Fibroblast of skin of right biceps (primary cell): ENCODE measurements at regions not wholly inside any gene's neighbourhood (a gene's known extent, or its start where the extent isn't known, plus 50 kb on each side); places are given as distances from the start of the nearest gene placed in this dataset.
"Not testable (repeated sequence)": the region's sequence is repeated elsewhere in the genome, so short reads cannot be mapped to it uniquely, and the experiment has no call there.

ENCODE experiments used
- DNase-seq: peaks from one replicate; pipeline ENCODE4 v3.0.0-alpha.2; 2013

GRCh38 chr3:146382386-146382785, 87.0 kb downstream of the PLSCR2 start:
- peak; percentile 15 for DNase-seq

DNA sequence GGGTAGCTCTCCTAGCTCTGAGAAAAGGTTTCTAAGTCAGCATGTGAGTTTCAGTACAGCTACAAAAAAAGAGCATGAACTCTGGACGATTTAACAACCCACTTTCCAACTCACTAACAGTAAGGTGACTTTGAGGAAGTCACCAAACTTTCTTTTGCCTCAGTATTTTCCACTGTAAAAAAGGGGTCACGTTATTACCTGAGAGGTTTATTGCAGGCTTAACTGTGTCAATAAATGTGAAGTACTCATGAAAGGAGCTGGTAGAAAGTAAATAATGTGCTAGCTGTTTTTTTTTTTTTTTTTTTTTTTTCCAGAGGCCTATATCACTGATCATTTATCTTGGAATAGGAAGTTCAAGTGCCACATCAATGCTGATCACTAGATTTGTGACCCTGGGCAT, 89.3 kb downstream of the PLSCR2 start:
- no peak for DNase-seq

DNA sequence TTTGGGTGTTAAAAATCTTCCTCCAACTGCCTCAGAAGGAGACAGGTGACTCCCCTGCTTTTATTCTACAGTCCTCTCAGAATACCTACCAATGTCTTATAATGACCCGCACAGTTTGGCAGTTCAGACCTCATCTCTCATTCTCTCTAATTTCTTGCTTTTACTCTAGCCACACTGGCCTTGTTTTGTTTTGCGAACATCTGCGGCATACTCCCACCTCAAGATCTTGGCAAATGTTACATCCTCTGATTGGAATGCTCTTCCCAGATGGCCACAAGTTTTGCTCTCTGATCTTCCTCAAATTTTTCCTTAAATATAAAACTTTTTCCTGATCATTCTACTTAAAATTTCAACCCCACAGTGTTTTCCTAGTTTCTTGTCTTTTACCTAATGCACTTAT, 94.1 kb downstream of the PLSCR2 start:
- DNase-seq, result peak; percentile 3

- DNase-seq, result no peak
Measured at GRCh38 chr3:146374146-146374545, 95.2 kb downstream of the PLSCR2 start.

DNA sequence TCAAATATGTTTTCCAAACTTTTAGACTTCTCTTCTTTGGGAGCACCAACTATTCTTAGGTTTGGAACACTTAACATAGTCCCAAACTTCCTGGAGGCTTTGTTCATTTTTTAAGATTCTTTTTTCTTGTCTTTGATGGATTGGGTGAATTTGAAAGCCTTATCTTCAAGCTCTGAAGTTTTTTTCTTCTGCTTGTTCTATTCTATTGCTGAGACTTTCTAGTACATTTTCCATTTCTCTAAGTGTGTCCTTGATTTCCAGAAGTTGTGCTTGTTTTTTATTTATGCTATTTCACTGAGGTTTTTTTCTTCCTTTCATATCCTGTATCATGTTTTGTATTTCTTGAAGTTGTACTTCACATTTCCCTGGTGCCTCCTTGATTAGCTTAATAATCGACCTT, 97.5 kb downstream of the PLSCR2 start:
- DNase-seq, result no peak

DNA sequence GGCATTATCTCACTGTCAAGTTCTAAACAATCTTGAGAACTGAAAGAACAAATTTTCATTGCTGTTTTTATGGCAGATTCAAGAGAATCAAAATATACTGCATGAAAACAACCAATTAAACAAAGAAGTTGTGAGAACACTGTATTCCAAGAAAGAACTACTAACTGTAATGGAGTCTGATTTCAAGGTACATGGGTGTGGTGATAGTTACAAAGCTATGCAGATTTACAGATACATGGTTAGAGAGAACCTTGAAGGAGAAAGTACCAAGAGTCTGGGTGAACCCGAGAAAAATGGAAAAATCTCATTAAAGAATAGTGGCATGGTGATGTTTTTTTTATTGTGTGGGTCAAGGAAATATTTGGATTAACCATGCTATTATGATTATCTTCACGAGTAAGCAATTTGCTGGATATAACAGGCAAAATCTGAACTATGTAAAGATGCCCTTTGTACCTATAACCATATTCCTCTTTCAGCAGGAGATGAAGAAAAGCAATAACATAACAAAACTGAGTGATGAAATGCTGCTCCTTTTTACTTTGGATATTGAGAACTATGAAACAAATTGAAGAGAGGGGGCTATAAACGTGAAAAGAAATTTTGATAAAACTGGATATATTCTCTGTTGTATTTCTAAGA, 100.4 kb downstream of the PLSCR2 start:
- DNase-seq, result no peak

DNA sequence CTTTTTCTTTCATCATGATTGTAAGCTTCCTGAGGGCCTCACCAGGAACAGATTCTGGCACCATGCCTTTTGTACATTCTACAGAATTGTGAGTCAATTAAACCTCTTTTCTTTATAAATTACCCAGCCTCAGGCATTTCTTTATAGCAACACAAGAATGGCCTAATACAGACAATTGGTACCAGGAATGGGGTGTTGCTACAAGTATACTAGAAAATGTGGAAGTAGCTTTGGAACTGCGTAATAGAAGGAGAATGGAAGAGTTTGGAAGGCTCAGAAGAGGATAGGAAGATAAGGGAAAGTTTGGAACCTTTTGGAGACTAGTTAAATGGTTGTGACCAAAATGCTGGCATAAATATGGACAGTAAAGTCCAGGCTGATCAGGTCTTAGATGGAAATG, 108.9 kb upstream of the PLSCR4 start:
- DNase-seq, result no peak

DNA sequence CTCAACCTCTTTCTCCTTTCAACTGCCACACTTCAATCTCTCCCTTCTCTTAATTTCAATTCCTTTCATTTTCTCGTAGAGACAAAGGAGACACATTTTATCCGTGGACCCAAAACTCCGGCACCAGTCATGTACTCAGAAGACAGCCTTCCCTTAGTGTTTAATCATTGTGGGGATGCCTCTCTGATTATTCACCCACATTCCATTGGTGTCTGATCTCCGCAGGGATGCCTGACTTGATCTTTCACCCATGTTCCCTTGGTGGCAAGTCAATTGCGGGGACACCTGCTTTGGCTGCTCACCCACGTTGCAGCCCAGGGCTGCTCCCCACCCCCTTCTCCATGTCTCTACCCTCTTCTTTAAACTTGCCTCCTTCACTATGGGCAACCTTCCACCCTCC, 103.5 kb upstream of the PLSCR4 start:
- DNase-seq, result not testable (repeated sequence)

- no peak for DNase-seq
Measured at GRCh38 chr3:146350852-146351251, 99.9 kb upstream of the PLSCR4 start.

DNA sequence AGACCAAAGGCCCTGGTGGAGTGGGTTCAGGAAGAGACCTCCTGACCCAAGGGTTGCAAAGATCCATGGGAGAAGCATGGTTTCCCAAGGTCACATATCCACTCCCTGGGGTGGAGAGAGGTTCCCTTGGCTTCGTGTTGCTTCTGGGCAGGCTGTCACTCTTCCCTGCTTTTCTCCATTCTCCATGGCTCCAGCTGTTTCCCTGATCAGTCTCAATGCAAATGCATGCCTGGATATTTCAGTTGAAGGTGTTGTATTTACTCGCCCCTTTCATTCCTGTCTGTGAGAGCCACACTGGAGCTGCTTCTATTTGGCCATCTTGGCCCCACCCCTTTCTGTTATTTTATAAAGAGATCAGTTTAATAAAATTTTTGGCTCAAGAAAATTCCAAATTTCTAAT, 95.0 kb upstream of the PLSCR4 start:
- DNase-seq, result no peak

GRCh38 chr3:146343551-146343950, 92.6 kb upstream of the PLSCR4 start:
- DNase-seq, result no peak

DNA sequence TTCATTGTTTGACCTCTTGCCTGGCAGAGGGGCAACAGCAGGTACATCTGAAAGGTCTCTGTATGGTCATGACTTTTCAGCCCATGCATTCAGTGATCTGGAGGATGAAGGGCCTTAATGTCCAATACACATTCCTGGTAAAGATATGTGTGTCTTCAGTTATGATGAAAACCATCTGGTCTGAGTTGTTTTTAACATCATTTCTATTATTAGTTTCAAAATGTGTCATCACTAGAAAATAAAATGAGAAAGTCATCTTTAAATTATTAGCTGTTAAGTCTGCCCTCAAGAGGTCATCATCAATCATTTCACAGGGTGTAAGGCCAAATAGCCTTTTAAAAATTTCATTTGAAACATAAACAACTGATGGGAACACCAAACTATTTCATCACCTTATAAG, 92.1 kb upstream of the PLSCR4 start:
- DNase-seq, result peak; percentile 79

DNA sequence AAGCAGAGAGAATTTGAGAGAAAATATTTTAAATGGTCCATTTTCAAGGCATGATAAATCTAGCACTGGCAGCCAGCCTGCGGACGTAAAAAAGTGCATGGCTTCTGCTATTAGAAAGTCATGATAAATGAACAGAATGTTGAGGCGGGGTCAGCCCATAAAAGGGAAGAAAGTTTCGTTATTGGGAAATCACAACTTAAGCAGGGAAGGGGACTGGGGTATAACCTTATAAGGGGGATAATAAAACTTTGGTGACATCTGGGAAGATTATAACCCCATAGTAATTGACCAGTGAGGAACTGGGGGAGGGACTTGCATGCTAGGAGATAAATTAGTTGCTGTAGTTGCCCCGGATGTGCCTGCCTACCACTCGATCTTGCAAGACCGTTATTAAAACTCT, 88.4 kb upstream of the PLSCR4 start:
- DNase-seq, result no peak

DNA sequence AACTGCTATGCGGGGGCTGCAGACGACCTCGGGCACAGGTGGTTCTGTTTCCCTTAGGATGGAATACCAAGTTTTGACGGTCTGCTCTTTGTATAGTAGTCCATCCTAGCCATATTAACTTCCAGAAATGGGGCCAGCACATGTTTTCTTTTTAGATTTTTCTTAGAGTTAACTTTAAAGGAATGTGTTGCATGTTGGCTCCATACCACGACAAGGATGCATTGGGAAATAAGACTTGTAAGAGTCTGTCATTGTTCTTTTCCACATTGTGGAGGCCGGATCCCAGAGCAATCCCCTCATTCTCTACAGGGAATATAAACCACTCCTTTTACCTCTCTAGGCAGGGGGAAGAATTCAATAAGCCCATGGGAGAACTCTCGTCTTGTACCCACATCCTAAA, 87.1 kb upstream of the PLSCR4 start:
- peak; percentile 37 for DNase-seq

GRCh38 chr3:146335386-146335785, 84.5 kb upstream of the PLSCR4 start:
- DNase-seq, result no peak

- DNase-seq, result peak; percentile 18
Measured at GRCh38 chr3:146334151-146334550, 83.2 kb upstream of the PLSCR4 start.

- DNase-seq, result no peak
Measured at GRCh38 chr3:146331967-146332366, 81.1 kb upstream of the PLSCR4 start.

GRCh38 chr3:146326875-146327543, 76.1 kb upstream of the PLSCR4 start:
- DNase-seq, result peak; percentile 68

GRCh38 chr3:146325170-146325569, 74.3 kb upstream of the PLSCR4 start:
- no peak for DNase-seq

DNA sequence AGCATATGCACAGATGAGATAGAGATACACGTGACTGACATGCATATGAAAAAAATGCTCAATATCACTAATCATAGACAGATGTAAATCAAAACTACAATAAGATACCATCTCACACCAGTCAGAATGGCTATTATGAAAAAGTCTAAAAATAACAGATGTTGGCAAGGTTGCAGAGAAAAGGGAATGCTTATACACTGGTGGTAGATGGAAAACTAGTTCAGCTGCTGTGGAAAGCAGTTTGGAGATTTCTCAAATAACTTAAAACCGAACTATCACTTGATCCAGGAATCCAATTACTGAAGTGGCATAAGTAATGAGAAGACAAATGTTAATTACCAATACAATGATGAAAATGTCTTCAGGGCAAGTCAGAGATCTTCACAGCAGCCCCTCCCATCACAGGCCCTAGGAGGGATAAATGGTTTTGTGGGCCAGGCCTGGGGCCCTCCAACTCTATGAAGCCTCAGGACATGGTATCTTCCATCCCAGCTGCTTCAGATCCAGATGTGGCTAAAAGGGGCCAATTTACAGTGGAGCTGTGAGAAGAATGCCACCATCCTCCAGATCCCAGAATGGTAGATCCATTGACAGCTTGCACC, 71.4 kb upstream of the PLSCR4 start:
- peak; percentile 50 for DNase-seq

DNA sequence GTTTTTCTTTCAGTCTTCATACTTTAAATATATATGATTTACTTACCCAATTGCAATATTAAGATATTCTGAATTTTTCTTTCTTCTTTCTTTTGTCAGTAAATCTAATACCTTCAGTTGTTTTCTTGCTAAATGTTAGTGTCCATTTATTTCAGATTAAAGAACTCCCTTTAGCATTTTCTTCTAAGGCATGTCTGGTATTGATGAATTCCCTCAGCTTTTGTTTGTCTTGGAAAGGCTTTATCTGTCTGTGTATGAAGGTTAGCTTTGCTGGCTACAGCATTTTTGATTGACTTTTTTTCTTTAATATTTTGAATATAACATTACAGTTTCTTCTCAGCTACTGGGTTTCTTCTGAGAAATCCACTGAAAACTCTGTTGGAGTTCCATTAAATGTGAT, 64.0 kb upstream of the PLSCR4 start:
- DNase-seq, result no peak

DNA sequence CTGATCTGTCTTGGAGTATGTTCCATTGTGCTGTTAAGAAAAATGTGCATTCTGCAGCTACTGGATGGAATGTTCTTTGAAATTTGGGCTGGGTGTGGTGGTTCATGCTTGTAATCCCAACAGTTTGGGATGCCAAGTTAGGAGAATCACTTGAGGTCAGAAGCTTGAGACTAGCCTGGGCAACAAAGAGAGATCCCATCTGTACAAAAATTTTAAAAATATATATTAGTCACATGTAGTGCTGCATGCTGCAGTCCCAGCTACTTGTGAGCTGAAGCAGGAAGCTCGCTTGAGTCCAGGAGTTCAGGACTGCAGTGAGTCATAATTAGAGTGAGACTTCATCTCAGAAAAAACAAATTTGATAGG, 62.8 kb upstream of the PLSCR4 start:
- DNase-seq, result peak; percentile 91

GRCh38 chr3:146313031-146313745, 62.3 kb upstream of the PLSCR4 start:
- DNase-seq, result peak; percentile 62

- peak; percentile 96 for DNase-seq
Measured at GRCh38 chr3:146308682-146309081, 57.8 kb upstream of the PLSCR4 start.
